WI38 (cell line): ENCODE measurements at regions not wholly inside any gene's neighbourhood (a gene's known extent, or its start where the extent isn't known, plus 50 kb on each side); places are given as distances from the start of the nearest gene placed in this dataset.

Experiments used
- H3K4me3 ChIP-seq: 2 replicates; pipeline ENCODE4 v1.5.1; 2011; ENCODE audit warnings: low read depth, mild to moderate bottlenecking, control low read depth, low read length
- TF ChIP-seq, protein P1 (sequence below): IDR thresholded peaks from 2 replicates; pipeline ENCODE4 v1.5.1; 2012; ENCODE audit warnings: low read depth, mild to moderate bottlenecking, control low read depth, low read length

DNA sequence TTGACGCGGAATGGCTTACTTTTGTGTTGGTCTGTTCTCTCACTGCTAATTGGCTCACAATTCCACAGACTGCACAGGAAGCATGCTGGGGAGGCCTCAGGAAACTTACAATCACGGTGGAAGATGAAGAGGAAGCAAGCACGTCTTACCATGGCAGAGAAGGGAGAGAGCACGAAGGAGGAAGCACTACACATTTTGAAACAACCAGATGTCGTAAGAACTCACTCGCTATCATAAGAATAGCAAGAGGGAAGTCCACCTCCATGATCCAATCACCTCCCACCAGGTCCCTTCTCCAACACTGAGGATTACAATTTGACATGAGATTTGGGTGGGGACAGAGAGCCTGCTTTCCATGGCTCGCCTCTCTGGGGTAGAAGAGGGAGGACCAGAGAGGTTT, 106.2 kb downstream of the KCNF1 start:
- no peak overlapping the region for H3K4me3 ChIP-seq
- TF ChIP-seq, protein P1, sequence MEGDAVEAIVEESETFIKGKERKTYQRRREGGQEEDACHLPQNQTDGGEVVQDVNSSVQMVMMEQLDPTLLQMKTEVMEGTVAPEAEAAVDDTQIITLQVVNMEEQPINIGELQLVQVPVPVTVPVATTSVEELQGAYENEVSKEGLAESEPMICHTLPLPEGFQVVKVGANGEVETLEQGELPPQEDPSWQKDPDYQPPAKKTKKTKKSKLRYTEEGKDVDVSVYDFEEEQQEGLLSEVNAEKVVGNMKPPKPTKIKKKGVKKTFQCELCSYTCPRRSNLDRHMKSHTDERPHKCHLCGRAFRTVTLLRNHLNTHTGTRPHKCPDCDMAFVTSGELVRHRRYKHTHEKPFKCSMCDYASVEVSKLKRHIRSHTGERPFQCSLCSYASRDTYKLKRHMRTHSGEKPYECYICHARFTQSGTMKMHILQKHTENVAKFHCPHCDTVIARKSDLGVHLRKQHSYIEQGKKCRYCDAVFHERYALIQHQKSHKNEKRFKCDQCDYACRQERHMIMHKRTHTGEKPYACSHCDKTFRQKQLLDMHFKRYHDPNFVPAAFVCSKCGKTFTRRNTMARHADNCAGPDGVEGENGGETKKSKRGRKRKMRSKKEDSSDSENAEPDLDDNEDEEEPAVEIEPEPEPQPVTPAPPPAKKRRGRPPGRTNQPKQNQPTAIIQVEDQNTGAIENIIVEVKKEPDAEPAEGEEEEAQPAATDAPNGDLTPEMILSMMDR = no peak

GRCh38 chr2:11018651-11019185, 107.0 kb downstream of the KCNF1 start:
- TF ChIP-seq, protein P1 = no peak
- no peak overlapping the region for H3K4me3 ChIP-seq

DNA sequence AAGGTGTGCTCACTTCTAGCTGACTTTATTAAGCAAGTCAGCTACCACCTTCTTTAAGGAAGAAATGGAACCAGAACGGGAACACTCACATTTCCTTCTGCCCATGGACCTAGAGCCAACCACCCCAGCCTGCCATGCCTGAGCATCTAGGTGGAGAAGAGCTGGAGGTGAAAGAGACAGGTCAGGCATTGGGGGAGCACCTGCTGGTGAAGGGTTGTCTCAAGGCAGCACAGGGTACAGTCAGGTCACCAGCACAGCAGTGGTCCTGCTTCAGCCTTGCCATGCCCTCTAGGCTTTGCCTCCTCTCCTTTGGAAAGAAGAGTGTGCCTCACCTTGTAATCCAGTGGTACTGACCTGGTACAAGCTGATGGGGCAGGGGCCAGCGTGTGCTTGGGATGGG, 107.9 kb downstream of the KCNF1 start:
- H3K4me3 ChIP-seq = no peak overlapping the region
- TF ChIP-seq, protein P1 = no peak

GRCh38 chr2:11022064-11022463, 110.3 kb downstream of the KCNF1 start:
- H3K4me3 ChIP-seq = no peak overlapping the region

GRCh38 chr2:11022591-11023273, 111.0 kb downstream of the KCNF1 start:
- H3K4me3 ChIP-seq = no peak overlapping the region
- TF ChIP-seq, protein P1 = no peak

More at GRCh38 chr2:11022064-11022463, 110.3 kb downstream of the KCNF1 start:
- TF ChIP-seq, protein P1 = no peak

DNA sequence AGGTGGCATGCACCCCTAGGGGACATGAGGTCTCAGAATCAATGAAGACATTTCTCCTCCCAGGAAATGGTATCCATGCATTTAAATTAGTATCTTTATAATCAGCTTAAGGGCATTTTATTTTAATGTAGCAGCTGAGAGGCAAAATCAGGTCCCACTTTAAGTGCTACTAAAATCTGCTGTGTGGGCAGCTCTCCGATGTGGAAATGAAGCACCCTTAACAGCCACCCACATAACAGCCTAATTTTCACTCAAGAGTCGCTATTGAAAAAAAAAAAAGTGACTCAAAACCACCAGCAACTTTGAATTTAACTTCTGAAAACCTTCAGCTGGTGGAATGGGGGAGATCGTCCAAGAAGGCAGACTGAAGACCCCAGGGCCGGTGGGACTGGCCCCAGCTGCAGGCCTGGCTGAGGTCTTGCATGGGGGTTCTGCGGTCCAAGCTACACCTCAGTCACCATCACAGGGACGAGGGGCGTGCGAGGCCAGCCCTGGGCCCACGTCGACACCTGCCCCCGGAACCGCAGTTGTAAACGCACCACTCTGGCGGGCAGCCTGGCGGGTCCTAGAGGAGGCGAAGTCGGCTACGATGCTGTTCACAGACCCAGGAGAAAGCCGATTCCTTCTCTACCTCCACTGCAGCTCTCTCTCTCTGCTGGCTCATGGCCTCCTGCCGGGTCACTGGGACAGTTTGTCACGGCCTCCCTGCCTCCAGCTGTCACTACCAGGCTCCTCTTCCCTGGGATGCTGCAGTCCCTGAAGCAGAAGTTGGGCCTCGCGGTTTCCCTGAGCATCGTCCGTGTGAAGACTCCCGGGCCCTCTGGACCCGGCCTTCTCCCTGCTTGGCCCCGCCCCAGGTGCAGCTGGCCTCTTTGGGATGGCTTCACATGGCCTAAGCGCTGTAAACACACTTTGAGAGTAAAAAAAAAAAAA, 111.9 kb downstream of the KCNF1 start:
- TF ChIP-seq, protein P1 = no peak
- no peak overlapping the region for H3K4me3 ChIP-seq
